Fibroblast of lung (primary cell): ENCODE measurements at regions not wholly inside any gene's neighbourhood (a gene's known extent, or its start where the extent isn't known, plus 50 kb on each side); places are given as distances from the start of the nearest gene placed in this dataset.

ENCODE experiments used
- CTCF ChIP-seq, 2 donors: IDR thresholded peaks in 1 of 2; conservative IDR thresholded peaks in 1 of 2; 1 replicate in 1 of 2; 2 replicates in 1 of 2; pipeline ENCODE4 v1.5.1; 2011 to 2012; ENCODE audit warnings: low read length in 2 of 2, control low read depth in 1 of 2, inconsistent platforms in 1 of 2, low read depth in 1 of 2, mild to moderate bottlenecking in 1 of 2
- EZH2 ChIP-seq: IDR thresholded peaks from 2 replicates; pipeline ENCODE4 v1.5.1; 2012; ENCODE audit warnings: low read length, control low read depth, mild to moderate bottlenecking; ENCODE audit errors: missing control alignments

GRCh38 chr5:68428231-68428811 lies 212.8 kb downstream of the PIK3R1 start:
- no peak for TF ChIP-seq CTCF (conservative IDR thresholded peaks at IDR 0.05 in 1 of 2, IDR thresholded peaks at IDR 0.05 in 1 of 2; ENCODE audit: low read depth in 1 of 2, low read length in 2 of 2)
- TF ChIP-seq EZH2, result no peak
